Ovary (tissue), 7 donors: ENCODE measurements at regions not wholly inside any gene's neighbourhood (a gene's known extent, or its start where the extent isn't known, plus 50 kb on each side); places are given as distances from the start of the nearest gene placed in this dataset.

Experiments
- DNase-seq, 5 donors: peaks; one replicate each; pipeline ENCODE4 v3.0.0-alpha.2; 2019 to 2020
- H3K27ac ChIP-seq, 2 donors: fragments of 200-600 bp; one replicate each; pipeline versions ENCODE4 v1.5.1 to v1.8.0; 2019 to 2022
- H3K27me3 ChIP-seq: fragments of 200-600 bp; one replicate; pipeline ENCODE4 v1.8.0; 2022
- H3K36me3 ChIP-seq: fragments of 200-600 bp; sonication (generic); one replicate; pipeline ENCODE4 v1.5.1; 2019
- H3K4me1 ChIP-seq: one replicate; pipeline ENCODE4 v1.8.1; 2013; ENCODE audit warnings: mild to moderate bottlenecking, moderate library complexity; ENCODE audit not compliant: insufficient read depth
- H3K4me3 ChIP-seq: fragments of 200-600 bp; sonication (generic); one replicate; pipeline ENCODE4 v1.5.1; 2017
- H3K9me3 ChIP-seq, 2 donors: fragments of 200-600 bp in 1 of 2; sonication (generic) in 1 of 2; one replicate each; pipeline versions ENCODE4 v1.5.1 to v1.8.1; 2013 to 2019; ENCODE audit warnings: mild to moderate bottlenecking in 1 of 2, moderate library complexity in 1 of 2
- CTCF ChIP-seq, 3 donors: fragments of 450-650 bp in 2 of 3; fragments of 200-600 bp in 1 of 3; IDR thresholded peaks; one replicate each; pipeline versions ENCODE4 v1.5.1 to v1.8.0; 2016 to 2022; ENCODE audit warnings: antibody characterized with exemption in 3 of 3, mild to moderate bottlenecking in 1 of 3
- EP300 ChIP-seq: sonication (generic); formaldehyde crosslinking; IDR thresholded peaks from one replicate; pipeline ENCODE4 v1.6.1; 2017; ENCODE audit warnings: antibody characterized with exemption
- POLR2A ChIP-seq: fragments of 450-650 bp; IDR thresholded peaks from one replicate; pipeline ENCODE4 v1.6.1; 2017; ENCODE audit warnings: antibody characterized with exemption, mild to moderate bottlenecking, moderate library complexity
- WGBS, 3 donors: extraction: QIAGEN DNeasy Blood & Tissue Kit in 1 of 3; methylation state at CpG; one replicate each; pipeline versions ENCODE4 v1.1.5 to v1.1.7; 2013 to 2017; 5-methylcytosine and 5-hydroxymethylcytosine counted together
- intact Hi-C, 4 donors: fragments of 100-400 bp; cut with DNase I; formaldehyde crosslinking; loops; one replicate each; pipeline versions ENCODE4 v1.11.0 to v1.15.1; 2022 to 2023
- donor health status: DM: no; HTN: no; CAD: no; lungs with moderate emphysema.
- donor health status: DM: no; HTN: no; CAD: no.
- donor health status: Bipolar disorder and iron deficiency.
- donor health status: DM: no; HTN: no; CAD: no.
- donor health status: DM: yes; HTN: yes; CAD: no.

- Histone ChIP-seq H3K36me3 (no peaks in the 10 kb centered on the region), H3K27ac (no peak overlapping the region), H3K9me3 (no peaks in the 10 kb centered on the region), H3K4me3 (no peak overlapping the region), H3K4me1 (no peaks in the 10 kb centered on the region), H3K27me3 (no peaks in the 10 kb centered on the region)
- 70 to 82% (median 80%) methylated on average over 2 of the region's 2 CpGs for WGBS, 3 donors
- intact Hi-C loops, result no loop called here
- DNase-seq, result no peak
- TF ChIP-seq POLR2A (no peak), EP300 (no peak), CTCF (IDR thresholded peaks at IDR 0.05) (no peak)
Observed at GRCh38 chr14:51554953-51555352, 96.8 kb upstream of the FRMD6 start.

GRCh38 chr14:51561141-51561540 lies 90.6 kb upstream of the FRMD6 start:
- Histone ChIP-seq H3K4me1 (no peaks in the 10 kb centered on the region), H3K36me3 (no peaks in the 10 kb centered on the region), H3K4me3 (no peak overlapping the region), H3K27ac (no peak overlapping the region), H3K27me3 (no peaks in the 10 kb centered on the region), H3K9me3 (no peaks in the 10 kb centered on the region)
- intact Hi-C loops, result no loop called here
- 96 to 98% (median 97%) methylated on average over 2 of the region's 2 CpGs for WGBS, 3 donors
- TF ChIP-seq EP300, result no peak
- no peak for TF ChIP-seq CTCF (IDR thresholded peaks at IDR 0.05)
- TF ChIP-seq POLR2A, result no peak
- no peak for DNase-seq

- WGBS, 3 donors, result 91 to 97% (median 91%) methylated on average over 5 of the region's 5 CpGs
- no peak overlapping the region for H3K27ac ChIP-seq
Observed at GRCh38 chr14:51562816-51563215, 88.9 kb upstream of the FRMD6 start.

GRCh38 chr14:51563560-51563959 lies 88.2 kb upstream of the FRMD6 start:
- intact Hi-C loops, result no loop called here
- H3K9me3 ChIP-seq, result no peaks in the 10 kb centered on the region
- H3K4me1 ChIP-seq, result peaks cover 2% of the 10 kb centered on the region
- WGBS, 3 donors, result 88 to 96% (median 95%) methylated on average over 3 of the region's 3 CpGs
- H3K4me3 ChIP-seq, result no peak overlapping the region
- no peak for TF ChIP-seq EP300
- TF ChIP-seq CTCF (IDR thresholded peaks at IDR 0.05), result no peak
- TF ChIP-seq POLR2A, result no peak
- no peak overlapping the region for H3K27ac ChIP-seq
- no peaks in the 10 kb centered on the region for H3K36me3 ChIP-seq
- no peaks in the 10 kb centered on the region for H3K27me3 ChIP-seq
- DNase-seq, result no peak

More at GRCh38 chr14:51562816-51563215, 88.9 kb upstream of the FRMD6 start:
- intact Hi-C loops, result no loop called here
- Histone ChIP-seq H3K4me3 (no peak overlapping the region), H3K27me3 (no peaks in the 10 kb centered on the region), H3K36me3 (no peaks in the 10 kb centered on the region), H3K9me3 (no peaks in the 10 kb centered on the region), H3K4me1 (peaks cover 2% of the 10 kb centered on the region)
- DNase-seq, result no peak
- TF ChIP-seq CTCF (IDR thresholded peaks at IDR 0.05) (no peak), EP300 (no peak), POLR2A (no peak)

- intact Hi-C loops, result no loop called here
- WGBS, 3 donors, result 70 to 86% (median 77%) methylated on average over 5 of the region's 5 CpGs
- Histone ChIP-seq H3K9me3 (no peaks in the 10 kb centered on the region), H3K4me3 (no peak overlapping the region), H3K36me3 (no peaks in the 10 kb centered on the region), H3K4me1 (peaks cover 2% of the 10 kb centered on the region), H3K27ac (no peak overlapping the region), H3K27me3 (no peaks in the 10 kb centered on the region)
- no peak for TF ChIP-seq POLR2A
- TF ChIP-seq CTCF (IDR thresholded peaks at IDR 0.05), result no peak
- no peak for TF ChIP-seq EP300
- DNase-seq, result no peak
Observed at GRCh38 chr14:51564460-51564859, 87.2 kb upstream of the FRMD6 start.
